Liver (tissue), 3 donors: ENCODE measurements at regions not wholly inside any gene's neighbourhood (a gene's known extent, or its start where the extent isn't known, plus 50 kb on each side); places are given as distances from the start of the nearest gene placed in this dataset.

Source experiments
- EGR1 ChIP-seq, 2 donors: IDR thresholded peaks; 2 replicates each; pipeline ENCODE4 v1.6.1; 2016 to 2018; ENCODE audit warnings: antibody characterized with exemption in 2 of 2, low read depth in 2 of 2
- FOXA1 ChIP-seq: IDR thresholded peaks from 2 replicates; pipeline ENCODE4 v1.6.1; 2016; ENCODE audit warnings: antibody characterized with exemption
- GABPA ChIP-seq, 2 donors: IDR thresholded peaks in 1 of 2; conservative IDR thresholded peaks in 1 of 2; 2 replicates each; pipeline ENCODE4 v1.6.1; 2016; ENCODE audit warnings: antibody characterized with exemption in 2 of 2, mild to moderate bottlenecking in 1 of 2, moderate library complexity in 1 of 2
- RAD21 ChIP-seq, 2 donors: IDR thresholded peaks; 2 replicates each; pipeline ENCODE4 v1.6.1; 2016; ENCODE audit warnings: antibody characterized with exemption in 2 of 2, mild to moderate bottlenecking in 2 of 2
- SP1 ChIP-seq: IDR thresholded peaks from 2 replicates; pipeline ENCODE4 v1.6.1; 2018; ENCODE audit warnings: antibody characterized with exemption, mild to moderate bottlenecking
- TAF1 ChIP-seq: conservative IDR thresholded peaks from 2 replicates; pipeline ENCODE4 v1.6.1; 2016; ENCODE audit warnings: antibody characterized with exemption, mild to moderate bottlenecking
- YY1 ChIP-seq: IDR thresholded peaks from 2 replicates; pipeline ENCODE4 v1.6.1; 2016; ENCODE audit warnings: antibody characterized with exemption, mild to moderate bottlenecking
- TF ChIP-seq, protein P1 (sequence below): IDR thresholded peaks from 2 replicates; pipeline ENCODE4 v1.6.1; 2016; ENCODE audit warnings: antibody characterized with exemption
- TF ChIP-seq, protein P2 (sequence below): fragments of 150-350 bp; IDR thresholded peaks from 2 replicates; pipeline ENCODE4 v1.5.1; 2017; ENCODE audit warnings: improper control_type of control experiment, low read depth, low read length; ENCODE audit not compliant: missing input control
- TF ChIP-seq, protein P3 (sequence below): IDR thresholded peaks from 2 replicates; pipeline ENCODE4 v1.6.1; 2016; ENCODE audit warnings: antibody characterized with exemption
- donor health status: healthy.
- donor health status: healthy.

DNA sequence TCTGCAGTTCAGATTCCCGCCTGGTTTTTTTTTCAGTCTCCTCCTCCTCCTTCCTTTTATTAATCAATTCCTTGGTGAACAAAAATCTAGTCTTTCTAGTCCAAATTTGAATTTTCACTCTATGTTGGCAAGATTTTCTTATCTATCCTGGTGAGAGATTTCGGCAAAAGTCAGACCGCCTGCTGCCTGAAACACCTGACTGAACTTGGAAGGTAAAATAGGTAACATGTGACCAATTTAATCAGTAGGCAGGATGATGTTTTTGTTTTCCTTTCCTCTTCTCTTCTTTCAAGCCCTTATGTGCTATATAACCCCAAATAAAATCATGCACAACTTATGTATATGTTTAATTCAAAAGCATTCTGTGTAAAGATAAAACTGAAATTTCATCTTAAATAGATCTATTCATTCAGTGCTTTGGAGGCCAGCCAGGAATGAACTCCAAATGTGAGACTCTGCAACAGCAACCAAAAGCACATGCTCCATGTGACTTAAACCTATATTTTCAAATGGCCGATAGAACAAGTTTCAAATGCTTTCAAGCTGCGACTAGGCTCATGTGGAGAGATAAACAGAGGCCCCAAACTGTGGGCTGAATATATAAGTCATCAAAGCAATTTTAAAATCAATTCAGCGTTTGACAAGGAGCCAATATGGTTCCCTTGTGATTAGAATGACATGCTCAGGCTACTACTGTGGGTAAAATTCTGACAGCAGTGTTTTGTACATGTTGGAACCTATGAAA, 100.4 kb upstream of the SEMA6A start:
- TF ChIP-seq, protein P1, sequence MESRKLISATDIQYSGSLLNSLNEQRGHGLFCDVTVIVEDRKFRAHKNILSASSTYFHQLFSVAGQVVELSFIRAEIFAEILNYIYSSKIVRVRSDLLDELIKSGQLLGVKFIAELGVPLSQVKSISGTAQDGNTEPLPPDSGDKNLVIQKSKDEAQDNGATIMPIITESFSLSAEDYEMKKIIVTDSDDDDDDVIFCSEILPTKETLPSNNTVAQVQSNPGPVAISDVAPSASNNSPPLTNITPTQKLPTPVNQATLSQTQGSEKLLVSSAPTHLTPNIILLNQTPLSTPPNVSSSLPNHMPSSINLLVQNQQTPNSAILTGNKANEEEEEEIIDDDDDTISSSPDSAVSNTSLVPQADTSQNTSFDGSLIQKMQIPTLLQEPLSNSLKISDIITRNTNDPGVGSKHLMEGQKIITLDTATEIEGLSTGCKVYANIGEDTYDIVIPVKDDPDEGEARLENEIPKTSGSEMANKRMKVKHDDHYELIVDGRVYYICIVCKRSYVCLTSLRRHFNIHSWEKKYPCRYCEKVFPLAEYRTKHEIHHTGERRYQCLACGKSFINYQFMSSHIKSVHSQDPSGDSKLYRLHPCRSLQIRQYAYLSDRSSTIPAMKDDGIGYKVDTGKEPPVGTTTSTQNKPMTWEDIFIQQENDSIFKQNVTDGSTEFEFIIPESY: no peak
- no peak for TF ChIP-seq YY1
- TF ChIP-seq, protein P2, sequence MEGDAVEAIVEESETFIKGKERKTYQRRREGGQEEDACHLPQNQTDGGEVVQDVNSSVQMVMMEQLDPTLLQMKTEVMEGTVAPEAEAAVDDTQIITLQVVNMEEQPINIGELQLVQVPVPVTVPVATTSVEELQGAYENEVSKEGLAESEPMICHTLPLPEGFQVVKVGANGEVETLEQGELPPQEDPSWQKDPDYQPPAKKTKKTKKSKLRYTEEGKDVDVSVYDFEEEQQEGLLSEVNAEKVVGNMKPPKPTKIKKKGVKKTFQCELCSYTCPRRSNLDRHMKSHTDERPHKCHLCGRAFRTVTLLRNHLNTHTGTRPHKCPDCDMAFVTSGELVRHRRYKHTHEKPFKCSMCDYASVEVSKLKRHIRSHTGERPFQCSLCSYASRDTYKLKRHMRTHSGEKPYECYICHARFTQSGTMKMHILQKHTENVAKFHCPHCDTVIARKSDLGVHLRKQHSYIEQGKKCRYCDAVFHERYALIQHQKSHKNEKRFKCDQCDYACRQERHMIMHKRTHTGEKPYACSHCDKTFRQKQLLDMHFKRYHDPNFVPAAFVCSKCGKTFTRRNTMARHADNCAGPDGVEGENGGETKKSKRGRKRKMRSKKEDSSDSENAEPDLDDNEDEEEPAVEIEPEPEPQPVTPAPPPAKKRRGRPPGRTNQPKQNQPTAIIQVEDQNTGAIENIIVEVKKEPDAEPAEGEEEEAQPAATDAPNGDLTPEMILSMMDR: no peak
- TF ChIP-seq, protein P3, sequence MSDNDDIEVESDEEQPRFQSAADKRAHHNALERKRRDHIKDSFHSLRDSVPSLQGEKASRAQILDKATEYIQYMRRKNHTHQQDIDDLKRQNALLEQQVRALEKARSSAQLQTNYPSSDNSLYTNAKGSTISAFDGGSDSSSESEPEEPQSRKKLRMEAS: no peak
- no peak for TF ChIP-seq RAD21 (IDR thresholded peaks at IDR 0.05)
- no peak for TF ChIP-seq FOXA1
- no peak for TF ChIP-seq SP1
- TF ChIP-seq EGR1 (IDR thresholded peaks at IDR 0.05; ENCODE audit: low read depth in 2 of 2): no peak
- TF ChIP-seq GABPA (IDR thresholded peaks at IDR 0.05 in 1 of 2, conservative IDR thresholded peaks at IDR 0.05 in 1 of 2): no peak
- TF ChIP-seq TAF1: no peak
